Bronchial epithelial cell (primary cell): ENCODE measurements at regions not wholly inside any gene's neighbourhood (a gene's known extent, or its start where the extent isn't known, plus 50 kb on each side); places are given as distances from the start of the nearest gene placed in this dataset.

Source experiments
- DNase-seq: peaks from one replicate; pipeline ENCODE4 v3.0.0-alpha.2; 2010; ENCODE audit warnings: low read depth
- FAIRE-seq: peaks from 2 replicates; lab custom pipeline; 2011; peaks lifted over from hg19 to GRCh38; lab: Jason Lieb, UNC
- H3K27me3 ChIP-seq: 2 replicates; pipeline ENCODE4 v1.5.1; 2011; ENCODE audit warnings: low read length; ENCODE audit not compliant: control insufficient read depth, insufficient read depth
- H3K36me3 ChIP-seq: 2 replicates; pipeline ENCODE4 v1.5.1; 2011; ENCODE audit warnings: low read length; ENCODE audit not compliant: control insufficient read depth, insufficient read depth
- H3K4me3 ChIP-seq: 2 replicates; pipeline ENCODE4 v1.5.1; 2011; ENCODE audit warnings: mild to moderate bottlenecking, low read depth, low read length, control low read depth
- TF ChIP-seq, protein P1 (sequence below): IDR thresholded peaks from 2 replicates; pipeline ENCODE4 v1.5.1; 2011; ENCODE audit warnings: mild to moderate bottlenecking, moderate library complexity, low read length, control low read depth, inconsistent platforms; ENCODE audit not compliant: insufficient read depth, severe bottlenecking

DNA sequence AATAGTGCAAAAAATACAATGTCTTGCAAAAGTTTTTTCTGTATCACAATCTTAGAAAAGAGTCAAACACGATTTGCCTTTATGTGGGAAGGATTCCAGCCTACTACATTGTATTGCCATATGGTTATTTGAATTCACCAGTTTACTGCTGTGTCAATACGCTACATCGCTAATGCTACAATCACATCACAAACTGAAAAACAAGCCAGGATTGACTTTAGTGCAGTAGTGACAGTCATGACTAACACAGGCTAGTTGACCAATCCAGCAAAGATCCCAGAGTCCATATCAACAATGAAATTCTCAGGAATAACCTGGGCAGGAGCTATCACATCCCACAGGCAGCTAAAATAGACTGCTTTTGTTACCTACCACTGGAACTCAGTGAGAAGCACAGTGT is 67.0 kb downstream of the IL12A start:
- H3K27me3 ChIP-seq, result no peaks in the 10 kb centered on the region
- TF ChIP-seq, protein P1, sequence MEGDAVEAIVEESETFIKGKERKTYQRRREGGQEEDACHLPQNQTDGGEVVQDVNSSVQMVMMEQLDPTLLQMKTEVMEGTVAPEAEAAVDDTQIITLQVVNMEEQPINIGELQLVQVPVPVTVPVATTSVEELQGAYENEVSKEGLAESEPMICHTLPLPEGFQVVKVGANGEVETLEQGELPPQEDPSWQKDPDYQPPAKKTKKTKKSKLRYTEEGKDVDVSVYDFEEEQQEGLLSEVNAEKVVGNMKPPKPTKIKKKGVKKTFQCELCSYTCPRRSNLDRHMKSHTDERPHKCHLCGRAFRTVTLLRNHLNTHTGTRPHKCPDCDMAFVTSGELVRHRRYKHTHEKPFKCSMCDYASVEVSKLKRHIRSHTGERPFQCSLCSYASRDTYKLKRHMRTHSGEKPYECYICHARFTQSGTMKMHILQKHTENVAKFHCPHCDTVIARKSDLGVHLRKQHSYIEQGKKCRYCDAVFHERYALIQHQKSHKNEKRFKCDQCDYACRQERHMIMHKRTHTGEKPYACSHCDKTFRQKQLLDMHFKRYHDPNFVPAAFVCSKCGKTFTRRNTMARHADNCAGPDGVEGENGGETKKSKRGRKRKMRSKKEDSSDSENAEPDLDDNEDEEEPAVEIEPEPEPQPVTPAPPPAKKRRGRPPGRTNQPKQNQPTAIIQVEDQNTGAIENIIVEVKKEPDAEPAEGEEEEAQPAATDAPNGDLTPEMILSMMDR, result no peak
- FAIRE-seq (peak; percentile 72), DNase-seq (no peak)
- no peaks in the 10 kb centered on the region for H3K36me3 ChIP-seq
- H3K4me3 ChIP-seq, result no peak overlapping the region

DNA sequence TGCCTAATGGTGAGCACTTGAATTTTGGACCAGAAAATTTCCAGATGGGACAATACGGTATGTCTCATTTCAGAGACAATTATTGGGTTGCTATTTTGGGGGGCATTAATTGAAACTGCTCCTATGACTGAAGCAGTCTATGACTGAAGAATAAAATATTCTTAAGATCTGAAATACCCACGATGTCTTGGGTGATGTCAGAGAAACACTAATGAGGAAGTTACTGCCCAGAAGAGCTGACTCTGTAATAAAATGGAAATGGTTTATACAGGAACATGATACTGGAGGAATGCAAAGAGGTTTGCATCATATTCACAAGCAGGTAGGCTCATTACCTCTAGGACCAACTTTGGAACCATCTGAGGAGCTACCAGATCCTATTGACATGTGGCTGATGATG is 68.7 kb downstream of the IL12A start:
- TF ChIP-seq, protein P1, result no peak
- no peak for FAIRE-seq
- DNase-seq, result no peak

DNA sequence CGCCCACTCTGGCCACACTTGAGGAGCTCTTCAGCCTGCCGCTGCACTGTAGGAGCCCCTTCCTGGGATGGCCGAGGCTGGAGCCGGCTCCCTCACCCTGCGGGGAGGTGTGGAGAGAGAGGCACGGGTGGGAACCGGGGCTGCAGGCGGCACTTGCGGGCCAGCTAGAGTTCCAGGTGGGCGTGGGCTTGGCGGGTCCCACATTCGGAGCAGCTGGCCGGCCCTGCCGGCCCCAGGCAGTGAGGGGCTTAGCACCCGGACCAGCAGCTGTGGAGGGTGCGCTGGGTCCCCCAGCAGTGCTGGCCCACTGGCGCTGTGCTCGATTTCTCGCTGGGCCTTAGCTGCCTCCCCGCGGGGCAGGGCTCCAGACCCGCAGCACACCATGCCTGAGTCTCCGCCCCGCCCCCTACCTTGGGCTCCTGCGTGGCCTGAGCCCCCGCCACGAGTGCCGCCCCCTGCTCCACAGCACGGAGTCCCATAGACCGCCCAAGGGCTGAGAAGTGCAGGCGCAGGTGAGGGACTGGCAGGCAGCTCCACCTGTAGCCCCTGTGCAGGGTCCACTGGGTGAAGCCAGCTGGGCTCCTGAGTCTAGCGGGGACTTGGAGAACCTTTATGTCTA is 71.9 kb downstream of the IL12A start:
- DNase-seq (no peak), FAIRE-seq (no peak)

More for the DNA sequence above, 68.7 kb downstream of the IL12A start:
- H3K4me3 ChIP-seq, result no peak overlapping the region
- H3K36me3 ChIP-seq, result no peaks in the 10 kb centered on the region
- H3K27me3 ChIP-seq, result no peaks in the 10 kb centered on the region

DNA sequence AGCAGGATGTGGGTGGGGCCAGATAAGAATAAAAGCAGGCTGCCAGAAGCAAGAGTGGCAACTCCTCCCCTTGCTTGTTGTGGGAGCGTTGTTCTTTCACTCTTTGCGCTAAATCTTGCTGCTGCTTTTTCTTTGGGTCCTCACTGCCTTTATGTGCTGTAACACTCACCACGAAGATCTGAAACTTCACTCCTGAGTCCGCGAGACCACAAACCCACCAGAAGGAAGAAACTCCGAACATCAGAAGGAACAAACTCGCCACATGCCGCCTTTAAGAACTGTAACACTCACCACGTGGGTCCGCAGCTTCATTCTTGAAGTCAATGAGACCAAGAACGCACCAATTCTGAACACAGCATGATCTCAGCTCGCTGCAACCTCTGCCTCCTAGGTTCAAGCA is 72.9 kb downstream of the IL12A start:
- TF ChIP-seq, protein P1, result no peak
- no peaks in the 10 kb centered on the region for H3K36me3 ChIP-seq
- no peaks in the 10 kb centered on the region for H3K27me3 ChIP-seq
- FAIRE-seq (no peak), DNase-seq (no peak)
- no peak overlapping the region for H3K4me3 ChIP-seq

More for the DNA sequence above, 71.9 kb downstream of the IL12A start:
- Histone ChIP-seq H3K27me3 (no peaks in the 10 kb centered on the region), H3K36me3 (no peaks in the 10 kb centered on the region), H3K4me3 (no peak overlapping the region)
- TF ChIP-seq, protein P1, result no peak

DNA sequence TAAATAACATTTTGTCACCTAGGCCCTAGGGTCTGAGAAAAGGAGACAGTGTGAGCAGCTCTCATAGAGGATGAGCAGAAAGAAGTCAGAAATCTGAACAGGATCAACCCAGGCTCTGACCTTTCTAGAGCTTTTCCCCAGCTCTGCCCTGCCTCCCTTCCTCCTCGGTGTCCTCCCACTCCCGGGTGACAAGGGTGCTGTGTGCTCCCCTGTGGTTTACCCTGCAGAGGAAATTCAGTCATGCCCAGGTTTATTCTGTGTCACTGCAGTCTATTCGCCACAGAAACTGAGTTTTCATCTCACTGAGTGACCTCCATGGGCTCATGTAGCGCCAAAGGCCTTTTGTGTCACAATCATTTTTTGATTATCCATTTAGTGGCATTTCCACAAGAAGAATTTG is 76.6 kb downstream of the IL12A start:
- H3K27me3 ChIP-seq, result peaks cover 1% of the 10 kb centered on the region
- no peaks in the 10 kb centered on the region for H3K36me3 ChIP-seq
- TF ChIP-seq, protein P1, result no peak
- FAIRE-seq (no peak), DNase-seq (no peak)
- H3K4me3 ChIP-seq, result no peak overlapping the region

DNA sequence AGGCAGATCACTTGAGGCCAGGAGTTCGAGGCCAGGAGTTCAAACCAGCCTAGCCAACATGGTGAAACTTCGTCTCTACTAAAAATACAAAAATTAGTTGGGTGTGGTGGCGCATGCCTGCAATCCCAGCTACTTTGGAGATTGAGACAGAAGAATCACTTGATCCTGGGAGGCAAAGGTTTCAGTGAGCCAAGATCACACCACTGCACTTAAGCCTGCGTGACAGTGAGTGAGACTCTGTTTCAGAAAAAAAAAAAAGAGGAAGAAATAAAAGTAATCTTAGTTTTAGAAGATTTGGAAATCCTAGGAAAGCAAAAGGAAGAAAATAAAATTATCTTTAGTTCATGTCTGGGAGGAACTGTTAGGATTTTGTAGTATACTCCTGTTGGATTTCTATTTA is 77.2 kb downstream of the IL12A start:
- FAIRE-seq (no peak), DNase-seq (no peak)
- TF ChIP-seq, protein P1, result no peak
- no peak overlapping the region for H3K4me3 ChIP-seq
- no peaks in the 10 kb centered on the region for H3K36me3 ChIP-seq
- peaks cover 1% of the 10 kb centered on the region for H3K27me3 ChIP-seq
